Mesothelial cell of epicardium (in vitro differentiated cells): ENCODE measurements at regions not wholly inside any gene's neighbourhood (a gene's known extent, or its start where the extent isn't known, plus 50 kb on each side); places are given as distances from the start of the nearest gene placed in this dataset.
"Not testable (repeated sequence)": the region's sequence is repeated elsewhere in the genome, so short reads cannot be mapped to it uniquely, and the experiment has no call there.

Experiments
- DNase-seq, 2 experiments: peaks; one replicate each; pipeline ENCODE4 v3.0.0; 2021; ENCODE audit warnings: low spot score in 2 of 2; ENCODE audit not compliant: unreplicated experiment in 2 of 2
- H3K27ac Mint-ChIP-seq: 2 replicates; pipeline ENCODE4 v1.8.0; 2021; ENCODE audit warnings: mixed read lengths
- H3K27me3 Mint-ChIP-seq: 2 replicates; pipeline ENCODE4 v1.8.0; 2021; ENCODE audit warnings: low read depth, mixed read lengths
- H3K36me3 Mint-ChIP-seq: 2 replicates; pipeline ENCODE4 v1.8.0; 2021; ENCODE audit warnings: mixed read lengths
- H3K4me1 Mint-ChIP-seq: 2 replicates; pipeline ENCODE4 v1.8.0; 2021; ENCODE audit warnings: mixed read lengths
- H3K4me3 Mint-ChIP-seq: 2 replicates; pipeline ENCODE4 v1.8.0; 2021; ENCODE audit warnings: mild to moderate bottlenecking, moderate library complexity, mixed read lengths
- H3K9me3 Mint-ChIP-seq: 2 replicates; pipeline ENCODE4 v1.8.0; 2021; ENCODE audit warnings: mixed read lengths
- TF ChIP-seq, protein P1 (sequence below): fragments of 200-600 bp; sonication (generic); IDR thresholded peaks from one replicate; pipeline ENCODE4 v1.5.0; 2021; ENCODE audit warnings: antibody characterized with exemption; ENCODE audit not compliant: unreplicated experiment

DNA sequence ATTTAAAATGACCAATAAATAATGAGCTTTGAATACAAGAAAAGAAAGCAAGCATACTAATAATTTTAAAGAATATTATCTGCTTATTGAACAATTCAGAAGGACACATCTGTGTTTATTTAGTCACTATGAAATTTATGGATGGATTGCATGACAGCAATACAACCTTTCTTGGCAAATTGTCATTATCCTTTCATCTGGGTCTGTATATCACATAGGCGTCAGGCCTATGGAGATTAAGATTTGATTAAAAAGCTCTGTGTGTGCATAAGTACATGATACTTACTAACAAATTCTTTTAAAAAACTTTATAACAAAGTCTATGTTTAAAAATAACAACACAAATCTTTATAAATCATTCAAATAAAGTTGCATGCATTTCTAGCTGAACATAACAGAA is 1394.4 kb downstream of the KHDRBS2 start:
- H3K4me1 Mint-ChIP-seq = no peaks in the 10 kb centered on the region
- H3K4me3 Mint-ChIP-seq = no peak overlapping the region
- TF ChIP-seq, protein P1, sequence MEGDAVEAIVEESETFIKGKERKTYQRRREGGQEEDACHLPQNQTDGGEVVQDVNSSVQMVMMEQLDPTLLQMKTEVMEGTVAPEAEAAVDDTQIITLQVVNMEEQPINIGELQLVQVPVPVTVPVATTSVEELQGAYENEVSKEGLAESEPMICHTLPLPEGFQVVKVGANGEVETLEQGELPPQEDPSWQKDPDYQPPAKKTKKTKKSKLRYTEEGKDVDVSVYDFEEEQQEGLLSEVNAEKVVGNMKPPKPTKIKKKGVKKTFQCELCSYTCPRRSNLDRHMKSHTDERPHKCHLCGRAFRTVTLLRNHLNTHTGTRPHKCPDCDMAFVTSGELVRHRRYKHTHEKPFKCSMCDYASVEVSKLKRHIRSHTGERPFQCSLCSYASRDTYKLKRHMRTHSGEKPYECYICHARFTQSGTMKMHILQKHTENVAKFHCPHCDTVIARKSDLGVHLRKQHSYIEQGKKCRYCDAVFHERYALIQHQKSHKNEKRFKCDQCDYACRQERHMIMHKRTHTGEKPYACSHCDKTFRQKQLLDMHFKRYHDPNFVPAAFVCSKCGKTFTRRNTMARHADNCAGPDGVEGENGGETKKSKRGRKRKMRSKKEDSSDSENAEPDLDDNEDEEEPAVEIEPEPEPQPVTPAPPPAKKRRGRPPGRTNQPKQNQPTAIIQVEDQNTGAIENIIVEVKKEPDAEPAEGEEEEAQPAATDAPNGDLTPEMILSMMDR = no peak
- no peaks in the 10 kb centered on the region for H3K36me3 Mint-ChIP-seq
- H3K9me3 Mint-ChIP-seq = peaks cover 12% of the 10 kb centered on the region
- H3K27me3 Mint-ChIP-seq = no peaks in the 10 kb centered on the region
- H3K27ac Mint-ChIP-seq = no peak overlapping the region
- DNase-seq = no peak

DNA sequence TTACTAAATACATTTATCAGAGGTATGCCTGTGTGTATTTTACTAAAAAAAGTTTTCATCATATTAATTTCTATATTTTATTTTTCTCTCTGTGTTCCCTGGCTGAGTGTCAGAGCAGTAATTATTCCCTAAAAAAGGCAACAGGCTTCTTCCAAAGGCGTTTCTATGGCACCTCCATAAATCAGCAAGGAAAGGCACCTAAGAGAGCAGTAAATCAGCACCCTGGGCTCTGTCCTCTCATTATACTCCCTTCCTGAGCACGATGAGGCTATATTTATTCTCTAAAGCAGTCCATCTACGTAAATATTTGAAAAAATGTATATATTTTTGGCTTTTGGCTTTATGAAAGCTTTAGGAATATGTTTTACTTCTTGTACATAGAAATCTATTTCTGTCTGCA is 1408.6 kb downstream of the KHDRBS2 start:
- not testable (repeated sequence) for H3K9me3 Mint-ChIP-seq, H3K4me3 Mint-ChIP-seq, H3K27me3 Mint-ChIP-seq, H3K4me1 Mint-ChIP-seq, H3K27ac Mint-ChIP-seq, H3K36me3 Mint-ChIP-seq, DNase-seq

DNA sequence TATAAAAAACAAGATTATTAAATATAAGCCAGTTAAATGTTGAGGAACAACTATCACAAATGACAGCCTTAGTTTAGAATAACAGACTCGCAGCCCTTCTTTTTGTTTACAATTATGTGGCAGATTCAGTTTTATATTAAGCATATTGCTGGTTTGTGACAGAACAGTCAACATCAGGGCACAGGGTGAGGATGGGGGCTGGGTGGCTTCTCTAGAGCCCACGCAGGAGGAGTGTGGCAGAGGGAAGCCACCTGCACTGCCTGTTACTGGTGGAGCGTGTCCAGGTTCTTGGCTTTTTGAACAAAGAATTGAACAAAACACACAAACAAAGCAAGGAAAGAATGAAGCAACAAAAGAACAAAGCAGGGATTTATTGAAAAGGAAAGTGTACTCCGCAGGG is 1415.2 kb downstream of the KHDRBS2 start:
- not testable (repeated sequence) for H3K4me1 Mint-ChIP-seq, H3K27ac Mint-ChIP-seq, H3K36me3 Mint-ChIP-seq

DNA sequence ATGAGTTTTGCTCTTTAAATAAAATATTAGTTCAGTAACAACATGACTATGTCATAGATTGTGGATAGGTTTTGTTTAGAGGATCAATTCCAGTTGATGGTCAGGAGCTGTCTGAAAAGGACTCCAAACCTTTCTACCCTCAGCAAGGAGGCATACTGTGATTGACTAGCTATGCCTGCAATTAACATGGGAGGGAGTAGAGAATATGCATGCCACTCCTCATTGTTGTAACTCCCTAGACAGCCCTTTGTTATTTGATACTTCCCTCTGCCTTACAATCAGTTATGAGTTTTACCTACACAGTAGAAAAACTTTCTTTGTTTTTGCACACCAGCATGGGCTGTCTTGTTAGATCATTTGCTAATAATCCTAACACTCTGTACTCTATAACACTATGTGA is 1418.5 kb downstream of the KHDRBS2 start:
- TF ChIP-seq, protein P1 = no peak
- no peak overlapping the region for H3K4me3 Mint-ChIP-seq
- no peak for DNase-seq
- peaks cover 2% of the 10 kb centered on the region for H3K4me1 Mint-ChIP-seq
- no peaks in the 10 kb centered on the region for H3K36me3 Mint-ChIP-seq
- no peak overlapping the region for H3K27ac Mint-ChIP-seq
- H3K27me3 Mint-ChIP-seq = no peaks in the 10 kb centered on the region
- H3K9me3 Mint-ChIP-seq = no peaks in the 10 kb centered on the region

More for the DNA sequence above, 1415.2 kb downstream of the KHDRBS2 start:
- H3K4me3 Mint-ChIP-seq, H3K27me3 Mint-ChIP-seq, DNase-seq, H3K9me3 Mint-ChIP-seq: not testable (repeated sequence)

DNA sequence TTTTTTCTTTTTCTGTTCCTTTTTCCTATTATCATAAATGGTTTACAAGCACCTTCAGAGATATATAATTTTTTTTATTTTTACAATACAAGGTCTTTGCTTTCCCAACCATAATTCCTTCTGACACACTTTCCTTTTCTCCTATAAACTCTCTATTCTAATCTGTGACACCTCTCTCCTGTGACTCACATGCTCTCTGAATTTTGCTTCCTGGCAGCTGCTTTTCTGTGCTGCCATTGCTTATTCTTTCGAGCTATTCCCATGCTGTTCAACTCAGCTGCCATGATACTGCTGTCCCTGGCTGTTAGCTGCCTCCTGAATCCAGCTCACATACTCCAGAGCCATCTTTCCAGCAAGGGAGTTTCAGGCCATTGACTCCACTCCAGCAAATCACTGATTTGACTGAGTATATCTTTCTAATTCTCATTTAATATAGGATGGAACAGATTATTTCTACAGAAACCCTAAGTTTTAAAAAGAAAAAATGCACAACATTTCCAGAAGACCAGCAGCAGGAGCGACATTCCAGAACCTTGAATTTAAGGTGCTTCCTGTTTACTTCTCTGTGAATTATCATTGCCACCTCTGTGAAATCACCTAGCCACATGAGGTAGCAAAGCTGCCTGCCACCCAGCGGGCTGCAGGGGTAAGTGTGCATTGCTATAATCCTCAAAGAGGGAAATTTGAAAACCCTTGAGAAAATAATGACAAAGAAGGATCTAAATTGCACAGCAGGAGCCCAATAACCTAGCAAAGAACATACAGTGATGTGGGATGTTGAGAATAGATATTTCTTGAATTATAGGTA is 1442.6 kb downstream of the KHDRBS2 start:
- not testable (repeated sequence) for DNase-seq, H3K27ac Mint-ChIP-seq, H3K27me3 Mint-ChIP-seq, H3K4me1 Mint-ChIP-seq, H3K9me3 Mint-ChIP-seq, H3K36me3 Mint-ChIP-seq, H3K4me3 Mint-ChIP-seq

DNA sequence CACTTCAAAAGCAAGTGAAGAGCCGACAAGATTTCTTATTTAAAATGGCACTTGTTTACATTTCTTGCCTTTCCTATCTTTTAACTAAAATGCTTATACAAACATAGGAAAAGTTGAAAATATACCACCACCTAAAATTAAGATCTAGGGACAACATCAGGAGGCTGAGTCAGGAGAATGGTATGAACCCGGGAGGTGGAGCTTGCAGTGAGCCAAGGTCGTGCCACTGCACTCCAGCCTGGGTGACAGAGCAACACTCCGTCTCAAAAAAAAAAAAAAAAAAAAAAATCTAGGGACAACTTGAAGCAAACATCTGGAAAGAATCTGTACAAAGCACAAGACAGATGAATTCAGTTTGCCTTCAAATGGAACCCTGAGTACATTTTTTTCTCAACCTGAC is 1455.3 kb downstream of the KHDRBS2 start:
- not testable (repeated sequence) for H3K4me1 Mint-ChIP-seq, H3K36me3 Mint-ChIP-seq, H3K4me3 Mint-ChIP-seq, H3K27ac Mint-ChIP-seq, DNase-seq, H3K27me3 Mint-ChIP-seq
- H3K9me3 Mint-ChIP-seq = peaks cover 10% of the 10 kb centered on the region

DNA sequence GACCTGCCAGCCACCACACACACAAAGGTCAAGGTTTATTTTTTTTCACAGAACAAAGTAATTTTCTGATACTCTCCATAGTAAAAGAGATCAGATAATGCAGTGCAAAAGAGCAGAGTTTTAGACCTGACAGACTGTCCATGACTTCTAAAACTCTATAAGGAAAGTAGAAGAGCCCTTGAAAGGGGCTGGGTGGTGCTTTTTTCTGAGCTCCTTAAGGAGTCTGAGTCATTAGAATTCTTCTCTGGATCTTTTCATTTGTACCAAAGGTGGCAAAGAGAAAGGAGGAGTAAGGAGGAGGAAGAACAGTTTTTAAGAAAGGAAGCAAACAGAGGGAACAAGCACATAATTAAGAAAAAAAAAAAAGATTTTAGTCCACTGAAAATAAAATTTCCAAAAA is 1463.4 kb downstream of the KHDRBS2 start:
- H3K4me3 Mint-ChIP-seq, H3K36me3 Mint-ChIP-seq, H3K27me3 Mint-ChIP-seq, H3K4me1 Mint-ChIP-seq, DNase-seq, H3K9me3 Mint-ChIP-seq, H3K27ac Mint-ChIP-seq: not testable (repeated sequence)

DNA sequence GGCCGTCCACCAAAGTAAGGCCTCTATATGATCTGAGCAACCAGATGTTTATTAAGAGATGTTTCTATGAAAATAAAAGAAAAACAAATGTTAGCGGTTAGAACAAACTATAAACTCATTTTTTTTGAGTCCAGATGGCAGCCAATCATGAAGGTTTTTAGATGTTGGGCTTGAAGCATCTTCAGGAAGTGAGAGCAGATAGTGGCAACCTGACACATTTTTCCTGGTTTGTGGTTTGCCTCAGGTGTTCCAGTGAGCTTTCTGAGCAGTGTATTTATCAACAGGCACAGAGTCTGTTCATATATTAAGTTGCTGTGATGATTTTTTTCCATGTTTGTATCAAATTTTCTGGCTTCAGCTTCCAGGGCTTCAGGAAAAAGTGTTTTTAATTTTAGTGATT is 1468.0 kb downstream of the KHDRBS2 start:
- H3K27me3 Mint-ChIP-seq, H3K9me3 Mint-ChIP-seq, H3K36me3 Mint-ChIP-seq, H3K4me1 Mint-ChIP-seq, H3K4me3 Mint-ChIP-seq, DNase-seq, H3K27ac Mint-ChIP-seq: not testable (repeated sequence)

DNA sequence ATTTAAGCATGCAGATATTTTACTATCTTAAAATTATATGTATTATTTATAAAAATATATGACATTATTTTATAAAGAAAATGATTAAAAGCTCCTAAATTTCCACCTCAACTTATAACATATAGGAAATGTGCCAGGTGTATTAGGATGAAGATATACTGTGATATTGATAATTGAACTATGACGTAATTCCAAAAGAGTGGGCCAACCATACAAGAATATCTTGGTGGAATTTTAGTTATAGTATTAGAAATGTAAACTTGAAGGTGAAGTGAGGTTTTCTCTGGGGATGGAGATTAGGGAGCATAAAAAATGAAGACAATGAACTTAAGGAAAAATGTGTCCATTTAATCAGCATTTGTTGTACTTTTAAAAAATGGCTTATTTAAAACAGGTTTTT is 1471.2 kb downstream of the KHDRBS2 start:
- DNase-seq, H3K4me3 Mint-ChIP-seq, H3K27ac Mint-ChIP-seq, H3K27me3 Mint-ChIP-seq, H3K36me3 Mint-ChIP-seq, H3K9me3 Mint-ChIP-seq, H3K4me1 Mint-ChIP-seq: not testable (repeated sequence)

DNA sequence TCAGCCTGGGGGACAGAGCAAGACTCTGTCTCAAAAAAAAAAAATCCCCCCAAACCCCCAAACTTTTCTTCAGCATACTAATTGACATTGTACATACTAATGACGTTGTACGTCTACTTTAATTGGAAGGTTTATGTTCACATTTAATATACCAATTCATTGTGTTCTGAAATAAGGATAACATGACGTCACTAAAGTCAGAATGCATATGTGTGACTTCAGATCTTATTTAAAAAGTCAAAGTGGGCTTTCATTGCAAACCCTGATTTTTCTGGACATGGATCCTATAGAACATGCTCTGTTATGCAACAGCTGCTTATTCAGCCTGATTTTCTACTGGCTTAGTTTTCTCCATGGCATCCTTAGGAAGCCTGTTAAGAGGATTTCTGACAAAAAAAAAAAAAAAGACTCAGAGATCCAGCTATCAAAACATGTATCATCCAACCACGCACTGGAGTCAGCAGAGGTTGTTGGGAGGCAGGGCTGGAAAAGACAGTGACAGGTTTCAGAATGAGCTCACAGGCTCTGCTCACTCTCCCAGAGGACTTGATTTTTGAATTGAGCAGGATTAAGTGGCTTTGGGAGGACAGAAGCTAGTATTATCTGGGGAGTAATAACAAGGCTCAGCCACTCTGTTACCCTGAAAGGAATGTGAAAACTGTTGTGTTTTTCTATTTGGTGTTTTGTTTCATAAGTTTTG is 1472.0 kb downstream of the KHDRBS2 start:
- H3K27ac Mint-ChIP-seq, DNase-seq, H3K36me3 Mint-ChIP-seq, H3K4me3 Mint-ChIP-seq, H3K9me3 Mint-ChIP-seq, H3K4me1 Mint-ChIP-seq, H3K27me3 Mint-ChIP-seq: not testable (repeated sequence)

DNA sequence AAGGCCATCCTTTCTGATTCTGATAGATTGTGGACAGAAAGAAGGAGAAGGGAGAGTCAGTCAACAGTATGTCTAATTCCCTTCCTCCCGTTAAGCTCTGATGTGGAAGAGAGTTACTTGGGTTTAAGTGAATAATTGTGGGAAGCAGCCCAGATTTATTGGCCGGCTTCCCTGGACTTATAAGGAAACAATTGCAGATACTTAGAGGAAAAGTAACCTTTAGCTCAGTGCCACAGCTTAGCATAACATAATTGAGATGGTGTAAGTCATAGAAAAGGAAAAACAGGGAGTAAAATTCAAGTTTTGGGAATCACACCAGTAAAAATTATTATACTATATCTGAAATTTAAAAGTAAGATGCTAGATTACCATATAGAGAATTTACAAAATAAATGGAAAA is 1475.8 kb downstream of the KHDRBS2 start:
- not testable (repeated sequence) for H3K4me3 Mint-ChIP-seq, H3K27ac Mint-ChIP-seq, H3K36me3 Mint-ChIP-seq, H3K4me1 Mint-ChIP-seq, DNase-seq, H3K27me3 Mint-ChIP-seq
- peaks cover 10% of the 10 kb centered on the region for H3K9me3 Mint-ChIP-seq

DNA sequence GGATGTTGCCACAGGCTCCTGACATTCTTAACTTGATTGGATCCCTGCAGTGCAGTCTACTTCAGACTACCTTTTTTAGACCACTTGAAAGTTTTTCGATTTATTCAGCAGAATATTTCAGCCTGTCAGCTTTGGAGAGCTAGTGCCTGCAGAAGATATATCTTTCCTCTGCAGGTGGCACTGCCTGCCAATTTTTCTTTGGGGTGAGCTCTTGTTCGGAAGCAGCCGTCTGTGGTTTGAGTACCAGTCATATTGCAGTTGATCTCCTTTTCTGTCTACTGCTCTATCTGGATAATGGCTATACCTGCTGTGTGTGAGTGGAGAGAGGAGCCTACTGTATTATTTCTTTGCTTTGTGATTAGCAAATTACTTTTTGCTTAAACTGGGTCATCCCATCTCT is 1486.9 kb downstream of the KHDRBS2 start:
- not testable (repeated sequence) for H3K27me3 Mint-ChIP-seq, DNase-seq, H3K36me3 Mint-ChIP-seq, H3K4me3 Mint-ChIP-seq, H3K4me1 Mint-ChIP-seq, H3K9me3 Mint-ChIP-seq, H3K27ac Mint-ChIP-seq
